ENCODE measurements at regions not wholly inside any gene's neighbourhood (a gene's known extent, or its start where the extent isn't known, plus 50 kb on each side); places are given as distances from the start of the nearest gene placed in this dataset.

GRCh38 chr5:110248921-110249320 lies 477.6 kb downstream of the TMEM232 start:
- DNase-seq (ENCODE audit: low read depth): no peak
- TF ChIP-seq CTCF (conservative IDR thresholded peaks at IDR 0.05; ENCODE audit: low read depth, low read length): no peak
- no peak overlapping the region for H3K4me3 ChIP-seq (ENCODE audit: low read depth, low read length)

- no peak for TF ChIP-seq CTCF (conservative IDR thresholded peaks at IDR 0.05; ENCODE audit: low read depth, low read length)
- DNase-seq (ENCODE audit: low read depth): no peak
Observed at GRCh38 chr5:110250355-110250754, 476.1 kb downstream of the TMEM232 start.

GRCh38 chr5:110250755-110251154 lies 475.7 kb downstream of the TMEM232 start:
- no peak overlapping the region for H3K4me3 ChIP-seq (ENCODE audit: low read depth, low read length)
- DNase-seq (ENCODE audit: low read depth): no peak
- no peak for TF ChIP-seq CTCF (conservative IDR thresholded peaks at IDR 0.05; ENCODE audit: low read depth, low read length)

More at GRCh38 chr5:110250355-110250754, 476.1 kb downstream of the TMEM232 start:
- H3K4me3 ChIP-seq (ENCODE audit: low read depth, low read length): no peak overlapping the region

GRCh38 chr5:110251366-110251765 lies 475.1 kb downstream of the TMEM232 start:
- no peak overlapping the region for H3K4me3 ChIP-seq (ENCODE audit: low read depth, low read length)
- TF ChIP-seq CTCF (conservative IDR thresholded peaks at IDR 0.05; ENCODE audit: low read depth, low read length): no peak
- DNase-seq (ENCODE audit: low read depth): no peak

- no peak overlapping the region for H3K4me3 ChIP-seq (ENCODE audit: low read depth, low read length)
- DNase-seq (ENCODE audit: low read depth): no peak
- no peak for TF ChIP-seq CTCF (conservative IDR thresholded peaks at IDR 0.05; ENCODE audit: low read depth, low read length)
Observed at GRCh38 chr5:110255194-110255593, 471.3 kb downstream of the TMEM232 start.

GRCh38 chr5:110256298-110256697 lies 470.2 kb downstream of the TMEM232 start:
- H3K4me3 ChIP-seq (ENCODE audit: low read depth, low read length): no peak overlapping the region
- DNase-seq (ENCODE audit: low read depth): no peak
- no peak for TF ChIP-seq CTCF (conservative IDR thresholded peaks at IDR 0.05; ENCODE audit: low read depth, low read length)

- TF ChIP-seq CTCF (conservative IDR thresholded peaks at IDR 0.05; ENCODE audit: low read depth, low read length): no peak
- no peak overlapping the region for H3K4me3 ChIP-seq (ENCODE audit: low read depth, low read length)
- no peak for DNase-seq (ENCODE audit: low read depth)
Observed at GRCh38 chr5:110257971-110258370, 468.5 kb downstream of the TMEM232 start.

Measured in choroid plexus epithelial cell (primary cell).